PC-3 (cell line): ENCODE measurements at regions not wholly inside any gene's neighbourhood (a gene's known extent, or its start where the extent isn't known, plus 50 kb on each side); places are given as distances from the start of the nearest gene placed in this dataset.

ENCODE experiments used
- EZH2 ChIP-seq: fragments of 300-600 bp; sonication (generic); IDR thresholded peaks from one replicate; pipeline ENCODE4 v1.6.1; 2017; ENCODE audit warnings: antibody characterized with exemption, mild to moderate bottlenecking, low read length; ENCODE audit not compliant: unreplicated experiment
- TF ChIP-seq, protein P1 (sequence below): fragments of 300-600 bp; sonication (generic); conservative IDR thresholded peaks from 2 replicates; pipeline ENCODE4 v1.5.1; 2017; ENCODE audit warnings: antibody characterized with exemption, low read depth, mild to moderate bottlenecking, low read length

DNA sequence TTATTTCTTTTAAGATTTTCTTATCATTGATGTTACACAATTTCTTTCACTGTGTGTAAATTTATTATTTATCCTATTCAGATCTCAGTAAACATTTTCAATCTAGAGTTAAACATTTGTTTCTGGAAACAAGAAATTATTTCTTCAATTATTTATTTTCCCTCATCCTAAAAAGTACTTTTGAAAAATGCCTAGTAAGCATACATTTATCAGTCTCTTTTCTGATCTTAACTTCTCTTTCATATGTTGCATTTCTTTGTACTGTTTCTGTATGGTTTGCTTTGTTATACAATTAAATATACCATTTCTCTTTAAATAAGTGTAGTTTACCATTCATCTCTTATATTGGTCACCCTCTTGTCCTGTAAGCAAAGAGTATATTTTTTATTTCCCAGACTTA is 263.2 kb downstream of the C12orf50 start:
- TF ChIP-seq, protein P1, sequence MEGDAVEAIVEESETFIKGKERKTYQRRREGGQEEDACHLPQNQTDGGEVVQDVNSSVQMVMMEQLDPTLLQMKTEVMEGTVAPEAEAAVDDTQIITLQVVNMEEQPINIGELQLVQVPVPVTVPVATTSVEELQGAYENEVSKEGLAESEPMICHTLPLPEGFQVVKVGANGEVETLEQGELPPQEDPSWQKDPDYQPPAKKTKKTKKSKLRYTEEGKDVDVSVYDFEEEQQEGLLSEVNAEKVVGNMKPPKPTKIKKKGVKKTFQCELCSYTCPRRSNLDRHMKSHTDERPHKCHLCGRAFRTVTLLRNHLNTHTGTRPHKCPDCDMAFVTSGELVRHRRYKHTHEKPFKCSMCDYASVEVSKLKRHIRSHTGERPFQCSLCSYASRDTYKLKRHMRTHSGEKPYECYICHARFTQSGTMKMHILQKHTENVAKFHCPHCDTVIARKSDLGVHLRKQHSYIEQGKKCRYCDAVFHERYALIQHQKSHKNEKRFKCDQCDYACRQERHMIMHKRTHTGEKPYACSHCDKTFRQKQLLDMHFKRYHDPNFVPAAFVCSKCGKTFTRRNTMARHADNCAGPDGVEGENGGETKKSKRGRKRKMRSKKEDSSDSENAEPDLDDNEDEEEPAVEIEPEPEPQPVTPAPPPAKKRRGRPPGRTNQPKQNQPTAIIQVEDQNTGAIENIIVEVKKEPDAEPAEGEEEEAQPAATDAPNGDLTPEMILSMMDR, result no peak
- no peak for TF ChIP-seq EZH2
